Transverse colon (tissue), 4 donors: ENCODE measurements at regions not wholly inside any gene's neighbourhood (a gene's known extent, or its start where the extent isn't known, plus 50 kb on each side); places are given as distances from the start of the nearest gene placed in this dataset.

Source experiments
- DNase-seq: peaks from one replicate; pipeline ENCODE4 v3.0.0-alpha.2; 2019
- H3K27ac ChIP-seq, 4 donors: fragments of 200-600 bp; sonication (generic); 2 replicates each; pipeline ENCODE4 v1.5.1; 2016 to 2018; ENCODE audit warnings: inconsistent platforms in 4 of 4
- H3K27me3 ChIP-seq: fragments of 200-600 bp; sonication (generic); 2 replicates; pipeline ENCODE4 v1.5.1; 2017; ENCODE audit warnings: inconsistent platforms
- H3K36me3 ChIP-seq, 4 donors: fragments of 200-600 bp; sonication (generic); 2 replicates each; pipeline ENCODE4 v1.5.1; 2017 to 2019; ENCODE audit warnings: inconsistent platforms in 4 of 4
- H3K4me1 ChIP-seq, 4 donors: fragments of 200-600 bp; sonication (generic); 2 replicates each; pipeline ENCODE4 v1.5.1; 2017 to 2020; ENCODE audit warnings: inconsistent platforms in 4 of 4
- H3K4me3 ChIP-seq, 4 donors: fragments of 200-600 bp; sonication (generic); 1 replicate in 1 of 4; 2 replicates in 3 of 4; pipeline versions ENCODE4 v1.5.1 to v1.6.1; 2017 to 2019; ENCODE audit warnings: inconsistent platforms in 4 of 4
- H3K9me3 ChIP-seq, 2 donors: fragments of 200-600 bp; sonication (generic); 2 replicates each; pipeline ENCODE4 v1.5.1; 2017 to 2019; ENCODE audit warnings: inconsistent platforms in 2 of 2
- CTCF ChIP-seq, 5 experiments: fragments of 200-600 bp in 3 of 5; fragments of 450-650 bp in 2 of 5; sonication (generic) in 3 of 5; IDR thresholded peaks; 1 replicate in 2 of 5; 2 replicates in 3 of 5; pipeline ENCODE4 v1.5.1; 2016 to 2017; ENCODE audit warnings: antibody characterized with exemption in 5 of 5, inconsistent platforms in 3 of 5, mild to moderate bottlenecking in 2 of 5, moderate library complexity in 1 of 5
- EP300 ChIP-seq: sonication (generic); formaldehyde crosslinking; IDR thresholded peaks from one replicate; pipeline ENCODE4 v1.6.1; 2017; ENCODE audit warnings: antibody characterized with exemption, low read depth
- POLR2A ChIP-seq: fragments of 450-650 bp; IDR thresholded peaks from one replicate; pipeline ENCODE4 v1.6.1; 2016; ENCODE audit warnings: antibody characterized with exemption, mild to moderate bottlenecking, moderate library complexity
- POLR2AphosphoS5 ChIP-seq, 3 donors: sonication (generic); formaldehyde crosslinking; IDR thresholded peaks; one replicate each; pipeline ENCODE4 v1.6.1; 2016; ENCODE audit warnings: antibody characterized with exemption in 3 of 3
- WGBS, 2 donors: methylation state at CpG; one replicate each; pipeline ENCODE4 v1.1.5; 2018; ENCODE audit warnings: low coverage in 1 of 2; 5-methylcytosine and 5-hydroxymethylcytosine counted together
- in situ Hi-C, 4 donors: fragments of 200-750 bp; cut with MboI; loops; one replicate each; pipeline versions ENCODE4 v1.15.0 to v1.15.1; 2017; ENCODE audit warnings: low sequenced_read_pairs in 3 of 4, low pct_ligation_motif_present in 1 of 4, low pct_unique_long_range_greater_than_20kb in 1 of 4
- intact Hi-C: fragments of 100-400 bp; cut with DNase I; formaldehyde crosslinking; loops from one replicate; pipeline ENCODE4 v1.15.1; 2023; ENCODE audit warnings: low total_unique reads

GRCh38 chr3:30141178-30141581 is 465.2 kb upstream of the TGFBR2 start:
- Histone ChIP-seq H3K4me1 (no peaks in the 10 kb centered on the region), H3K27me3 (no peaks in the 10 kb centered on the region), H3K36me3 (no peaks in the 10 kb centered on the region), H3K4me3 (no peak overlapping the region), H3K9me3 (no peaks in the 10 kb centered on the region), H3K27ac (no peak overlapping the region)
- intact Hi-C loops (no loop called here), in situ Hi-C loops (no loop called here)
- no peak for DNase-seq
- TF ChIP-seq POLR2AphosphoS5 (IDR thresholded peaks at IDR 0.05), result no peak
- TF ChIP-seq EP300, result no peak
- TF ChIP-seq POLR2A, result no peak
- no peak for TF ChIP-seq CTCF (IDR thresholded peaks at IDR 0.05)
- 50 to 52% methylated on average over 1 to 2 of the region's 2 CpGs for WGBS, 2 donors

GRCh38 chr3:30141927-30142326 is 464.5 kb upstream of the TGFBR2 start:
- no peaks in the 10 kb centered on the region for H3K9me3 ChIP-seq
- no peak overlapping the region for H3K4me3 ChIP-seq
- no peak for TF ChIP-seq CTCF (IDR thresholded peaks at IDR 0.05)
- no peak for TF ChIP-seq POLR2A
- no peak for TF ChIP-seq POLR2AphosphoS5 (IDR thresholded peaks at IDR 0.05)
- TF ChIP-seq EP300, result no peak
- H3K27ac ChIP-seq, result no peak overlapping the region
- intact Hi-C loops (no loop called here), in situ Hi-C loops (no loop called here)
- no peaks in the 10 kb centered on the region for H3K27me3 ChIP-seq
- H3K4me1 ChIP-seq, result no peaks in the 10 kb centered on the region
- no peak for DNase-seq
- H3K36me3 ChIP-seq, result no peaks in the 10 kb centered on the region
- WGBS, 2 donors, result 72 to 82% methylated on average over 3 of the region's 3 CpGs

GRCh38 chr3:30142946-30143345 is 463.5 kb upstream of the TGFBR2 start:
- no peak for DNase-seq

GRCh38 chr3:30145281-30145680 is 461.1 kb upstream of the TGFBR2 start:
- in situ Hi-C loops, result no loop called here
- intact Hi-C loops, result no loop called here

More at GRCh38 chr3:30142946-30143345, 463.5 kb upstream of the TGFBR2 start:
- H3K4me3 ChIP-seq, result no peak overlapping the region
- no peaks in the 10 kb centered on the region for H3K36me3 ChIP-seq
- no peaks in the 10 kb centered on the region for H3K4me1 ChIP-seq
- intact Hi-C loops, result no loop called here
- no peaks in the 10 kb centered on the region for H3K27me3 ChIP-seq
- in situ Hi-C loops, result no loop called here
- H3K9me3 ChIP-seq, result no peaks in the 10 kb centered on the region
- H3K27ac ChIP-seq, result no peak overlapping the region
- TF ChIP-seq CTCF (IDR thresholded peaks at IDR 0.05) (no peak), POLR2AphosphoS5 (IDR thresholded peaks at IDR 0.05) (no peak)

More at GRCh38 chr3:30145281-30145680, 461.1 kb upstream of the TGFBR2 start:
- Histone ChIP-seq H3K27me3 (no peaks in the 10 kb centered on the region), H3K4me1 (no peaks in the 10 kb centered on the region), H3K4me3 (no peak overlapping the region), H3K36me3 (no peaks in the 10 kb centered on the region), H3K27ac (no peak overlapping the region), H3K9me3 (no peaks in the 10 kb centered on the region)
- DNase-seq, result no peak
- TF ChIP-seq POLR2A (no peak), EP300 (no peak), POLR2AphosphoS5 (IDR thresholded peaks at IDR 0.05) (no peak), CTCF (IDR thresholded peaks at IDR 0.05) (no peak)
